Liver (tissue), 8 donors: ENCODE measurements at regions not wholly inside any gene's neighbourhood (a gene's known extent, or its start where the extent isn't known, plus 50 kb on each side); places are given as distances from the start of the nearest gene placed in this dataset.

Experiments used
- DNase-seq: peaks from one replicate; pipeline ENCODE4 v3.0.0-alpha.2; 2017; ENCODE audit warnings: low spot score
- H3K27ac ChIP-seq, 2 donors: one replicate each; pipeline ENCODE4 v1.7.0; 2013; ENCODE audit warnings: inconsistent platforms in 2 of 2, low read length in 2 of 2, control low read depth in 1 of 2, low read depth in 1 of 2, mild to moderate bottlenecking in 1 of 2
- H3K27me3 ChIP-seq, 4 donors: one replicate each; pipeline versions ENCODE4 v1.6.1 to v1.7.0; 2013; ENCODE audit warnings: low read length in 3 of 4, inconsistent platforms in 1 of 4, mild to moderate bottlenecking in 1 of 4, moderate library complexity in 1 of 4; ENCODE audit not compliant: control insufficient read depth in 4 of 4, insufficient read depth in 4 of 4
- H3K36me3 ChIP-seq, 4 donors: one replicate each; pipeline versions ENCODE4 v1.6.1 to v1.7.0; 2013; ENCODE audit warnings: low read length in 3 of 4, mild to moderate bottlenecking in 3 of 4, low read depth in 1 of 4, moderate library complexity in 1 of 4; ENCODE audit not compliant: control insufficient read depth in 4 of 4, insufficient read depth in 3 of 4
- H3K4me1 ChIP-seq, 4 donors: one replicate each; pipeline versions ENCODE4 v1.6.1 to v1.7.0; 2013; ENCODE audit warnings: low read length in 3 of 4, mild to moderate bottlenecking in 3 of 4, moderate library complexity in 1 of 4; ENCODE audit not compliant: control insufficient read depth in 4 of 4, insufficient read depth in 4 of 4
- H3K4me3 ChIP-seq, 3 donors: one replicate each; pipeline versions ENCODE4 v1.6.1 to v1.7.0; 2013; ENCODE audit warnings: low read length in 3 of 3, control low read depth in 1 of 3, low read depth in 1 of 3, mild to moderate bottlenecking in 1 of 3
- H3K9ac ChIP-seq, 2 donors: one replicate each; pipeline ENCODE4 v1.7.0; 2013; ENCODE audit warnings: low read length in 2 of 2, mild to moderate bottlenecking in 2 of 2, moderate library complexity in 2 of 2, control low read depth in 1 of 2, low read depth in 1 of 2
- H3K9me3 ChIP-seq, 4 donors: one replicate each; pipeline versions ENCODE4 v1.6.1 to v1.7.0; 2013; ENCODE audit warnings: low read length in 3 of 4; ENCODE audit not compliant: control insufficient read depth in 4 of 4
- EGR1 ChIP-seq, 2 donors: IDR thresholded peaks; 2 replicates each; pipeline ENCODE4 v1.6.1; 2016 to 2018; ENCODE audit warnings: antibody characterized with exemption in 2 of 2, low read depth in 2 of 2
- FOXA1 ChIP-seq: IDR thresholded peaks from 2 replicates; pipeline ENCODE4 v1.6.1; 2016; ENCODE audit warnings: antibody characterized with exemption
- FOXA2 ChIP-seq: IDR thresholded peaks from 2 replicates; pipeline ENCODE4 v1.6.1; 2016; ENCODE audit warnings: antibody characterized with exemption
- GABPA ChIP-seq, 2 donors: IDR thresholded peaks in 1 of 2; conservative IDR thresholded peaks in 1 of 2; 2 replicates each; pipeline ENCODE4 v1.6.1; 2016; ENCODE audit warnings: antibody characterized with exemption in 2 of 2, mild to moderate bottlenecking in 1 of 2, moderate library complexity in 1 of 2
- HNF4G ChIP-seq: IDR thresholded peaks from 2 replicates; pipeline ENCODE4 v1.6.1; 2016; ENCODE audit warnings: antibody characterized with exemption
- RAD21 ChIP-seq, 2 donors: IDR thresholded peaks; 2 replicates each; pipeline ENCODE4 v1.6.1; 2016; ENCODE audit warnings: antibody characterized with exemption in 2 of 2, mild to moderate bottlenecking in 2 of 2
- RXRA ChIP-seq, 2 donors: IDR thresholded peaks; 2 replicates each; pipeline ENCODE4 v1.6.1; 2017 to 2018; ENCODE audit warnings: antibody characterized with exemption in 2 of 2, mild to moderate bottlenecking in 1 of 2
- SP1 ChIP-seq: IDR thresholded peaks from 2 replicates; pipeline ENCODE4 v1.6.1; 2018; ENCODE audit warnings: antibody characterized with exemption, mild to moderate bottlenecking
- TAF1 ChIP-seq: conservative IDR thresholded peaks from 2 replicates; pipeline ENCODE4 v1.6.1; 2016; ENCODE audit warnings: antibody characterized with exemption, mild to moderate bottlenecking
- YY1 ChIP-seq: IDR thresholded peaks from 2 replicates; pipeline ENCODE4 v1.6.1; 2016; ENCODE audit warnings: antibody characterized with exemption, mild to moderate bottlenecking
- WGBS: extraction: QIAGEN DNeasy Blood & Tissue Kit; methylation state at CpG from one replicate; pipeline ENCODE4 v1.1.7; 2013; 5-methylcytosine and 5-hydroxymethylcytosine counted together
- TF ChIP-seq, protein P1 (sequence below): IDR thresholded peaks from 2 replicates; pipeline ENCODE4 v1.6.1; 2016; ENCODE audit warnings: antibody characterized with exemption
- TF ChIP-seq, protein P2 (sequence below): IDR thresholded peaks from 2 replicates; pipeline ENCODE4 v1.6.1; 2016; ENCODE audit warnings: antibody characterized with exemption
- TF ChIP-seq, protein P3 (sequence below): IDR thresholded peaks from 2 replicates; pipeline ENCODE4 v1.6.1; 2016; ENCODE audit warnings: antibody characterized with exemption
- TF ChIP-seq, protein P4 (sequence below): fragments of 150-350 bp; IDR thresholded peaks from 2 replicates; pipeline ENCODE4 v1.5.1; 2017; ENCODE audit warnings: improper control_type of control experiment, low read depth, low read length; ENCODE audit not compliant: missing input control
- donor health status: healthy.
- donor health status: healthy.
- donor health status: healthy.
- donor health status: healthy.
- donor health status: healthy.

DNA sequence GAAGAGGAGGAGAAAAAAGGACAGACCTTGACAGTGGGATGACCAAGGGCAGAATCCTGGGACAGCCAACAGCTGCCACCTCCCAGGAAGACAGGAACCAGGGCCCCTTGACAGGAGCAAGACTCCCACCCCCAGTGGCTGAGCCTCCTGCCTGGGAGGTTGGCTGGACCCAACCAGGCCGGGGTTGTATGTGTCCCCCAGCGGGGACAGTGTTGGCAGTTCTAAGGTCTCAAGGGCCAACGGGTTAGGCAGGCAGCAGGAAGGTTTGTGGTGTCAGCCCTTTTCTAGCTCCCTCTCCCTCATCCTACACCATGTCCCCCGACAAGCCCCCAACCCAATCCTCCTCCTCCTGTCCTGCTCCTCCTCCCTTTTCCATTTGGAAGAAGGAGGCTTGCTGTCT is 126.2 kb downstream of the MRM1 start (continued):
- TF ChIP-seq, protein P1, sequence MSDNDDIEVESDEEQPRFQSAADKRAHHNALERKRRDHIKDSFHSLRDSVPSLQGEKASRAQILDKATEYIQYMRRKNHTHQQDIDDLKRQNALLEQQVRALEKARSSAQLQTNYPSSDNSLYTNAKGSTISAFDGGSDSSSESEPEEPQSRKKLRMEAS = no peak
- TF ChIP-seq EGR1 (IDR thresholded peaks at IDR 0.05; ENCODE audit: low read depth in 2 of 2) (no peak), YY1 (no peak), FOXA2 (no peak), RAD21 (IDR thresholded peaks at IDR 0.05) (no peak), TAF1 (no peak)
- TF ChIP-seq, protein P2, sequence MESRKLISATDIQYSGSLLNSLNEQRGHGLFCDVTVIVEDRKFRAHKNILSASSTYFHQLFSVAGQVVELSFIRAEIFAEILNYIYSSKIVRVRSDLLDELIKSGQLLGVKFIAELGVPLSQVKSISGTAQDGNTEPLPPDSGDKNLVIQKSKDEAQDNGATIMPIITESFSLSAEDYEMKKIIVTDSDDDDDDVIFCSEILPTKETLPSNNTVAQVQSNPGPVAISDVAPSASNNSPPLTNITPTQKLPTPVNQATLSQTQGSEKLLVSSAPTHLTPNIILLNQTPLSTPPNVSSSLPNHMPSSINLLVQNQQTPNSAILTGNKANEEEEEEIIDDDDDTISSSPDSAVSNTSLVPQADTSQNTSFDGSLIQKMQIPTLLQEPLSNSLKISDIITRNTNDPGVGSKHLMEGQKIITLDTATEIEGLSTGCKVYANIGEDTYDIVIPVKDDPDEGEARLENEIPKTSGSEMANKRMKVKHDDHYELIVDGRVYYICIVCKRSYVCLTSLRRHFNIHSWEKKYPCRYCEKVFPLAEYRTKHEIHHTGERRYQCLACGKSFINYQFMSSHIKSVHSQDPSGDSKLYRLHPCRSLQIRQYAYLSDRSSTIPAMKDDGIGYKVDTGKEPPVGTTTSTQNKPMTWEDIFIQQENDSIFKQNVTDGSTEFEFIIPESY = no peak

DNA sequence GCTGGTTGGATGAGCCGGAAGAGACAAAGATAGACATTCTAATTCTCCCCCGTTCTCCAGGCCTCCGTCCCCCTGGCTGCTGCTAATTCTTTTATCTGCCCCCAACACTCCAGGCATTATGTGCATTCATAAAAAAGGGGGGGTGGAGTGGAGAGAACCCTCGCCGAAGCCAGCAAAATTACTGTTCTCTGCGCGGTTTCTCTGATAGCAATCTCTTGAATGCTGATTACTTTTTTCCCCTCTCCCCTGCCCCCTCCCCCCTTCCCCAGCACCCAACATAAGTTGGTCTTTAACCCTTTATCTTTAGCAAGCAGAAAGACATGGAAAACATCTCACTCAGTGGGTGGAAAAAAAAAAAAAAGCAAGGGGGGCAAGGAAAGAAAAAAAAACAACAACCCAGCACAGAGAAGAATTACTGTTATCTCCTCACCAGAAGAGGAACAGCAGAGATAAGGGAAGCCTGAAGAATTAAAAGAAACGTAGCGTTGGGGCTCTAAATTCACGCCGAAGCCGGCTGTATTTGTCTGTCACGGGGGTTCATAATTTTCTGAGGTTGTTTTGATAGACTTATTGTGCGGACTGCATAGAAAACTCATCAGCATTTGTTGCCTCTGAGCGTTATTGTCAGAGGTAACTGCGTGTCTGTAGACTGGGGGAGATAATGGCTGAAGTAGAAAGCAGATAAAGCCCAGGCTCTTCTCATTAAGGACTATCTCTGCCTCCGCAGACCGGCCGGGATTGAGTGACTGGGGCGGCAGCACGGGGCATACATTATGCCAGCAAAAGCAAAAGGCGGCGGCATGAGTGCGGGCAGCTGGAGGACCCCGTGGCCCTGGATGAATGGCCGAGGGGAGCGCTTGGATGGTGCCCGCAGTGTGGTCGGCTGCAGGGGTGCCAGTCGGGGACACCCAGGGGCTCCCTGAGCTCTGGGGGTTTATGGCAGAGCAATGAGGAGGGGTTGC is 126.9 kb downstream of the MRM1 start:
- WGBS = 25% methylated on average over 30 of the region's 30 CpGs
- H3K36me3 ChIP-seq = no peaks in the 10 kb centered on the region
- H3K4me3 ChIP-seq = no peak overlapping the region
- H3K9me3 ChIP-seq = no peaks in the 10 kb centered on the region
- no peaks in the 10 kb centered on the region for H3K4me1 ChIP-seq
- no peak for DNase-seq
- TF ChIP-seq TAF1 (no peak), RAD21 (IDR thresholded peaks at IDR 0.05) (no peak), GABPA (IDR thresholded peaks at IDR 0.05 in 1 of 2, conservative IDR thresholded peaks at IDR 0.05 in 1 of 2) (no peak), FOXA2 (no peak), SP1 (no peak), RXRA (IDR thresholded peaks at IDR 0.05) (no peak), HNF4G (no peak), FOXA1 (no peak)
- TF ChIP-seq, protein P3, sequence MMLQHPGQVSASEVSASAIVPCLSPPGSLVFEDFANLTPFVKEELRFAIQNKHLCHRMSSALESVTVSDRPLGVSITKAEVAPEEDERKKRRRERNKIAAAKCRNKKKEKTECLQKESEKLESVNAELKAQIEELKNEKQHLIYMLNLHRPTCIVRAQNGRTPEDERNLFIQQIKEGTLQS = no peak
- TF ChIP-seq, protein P4, sequence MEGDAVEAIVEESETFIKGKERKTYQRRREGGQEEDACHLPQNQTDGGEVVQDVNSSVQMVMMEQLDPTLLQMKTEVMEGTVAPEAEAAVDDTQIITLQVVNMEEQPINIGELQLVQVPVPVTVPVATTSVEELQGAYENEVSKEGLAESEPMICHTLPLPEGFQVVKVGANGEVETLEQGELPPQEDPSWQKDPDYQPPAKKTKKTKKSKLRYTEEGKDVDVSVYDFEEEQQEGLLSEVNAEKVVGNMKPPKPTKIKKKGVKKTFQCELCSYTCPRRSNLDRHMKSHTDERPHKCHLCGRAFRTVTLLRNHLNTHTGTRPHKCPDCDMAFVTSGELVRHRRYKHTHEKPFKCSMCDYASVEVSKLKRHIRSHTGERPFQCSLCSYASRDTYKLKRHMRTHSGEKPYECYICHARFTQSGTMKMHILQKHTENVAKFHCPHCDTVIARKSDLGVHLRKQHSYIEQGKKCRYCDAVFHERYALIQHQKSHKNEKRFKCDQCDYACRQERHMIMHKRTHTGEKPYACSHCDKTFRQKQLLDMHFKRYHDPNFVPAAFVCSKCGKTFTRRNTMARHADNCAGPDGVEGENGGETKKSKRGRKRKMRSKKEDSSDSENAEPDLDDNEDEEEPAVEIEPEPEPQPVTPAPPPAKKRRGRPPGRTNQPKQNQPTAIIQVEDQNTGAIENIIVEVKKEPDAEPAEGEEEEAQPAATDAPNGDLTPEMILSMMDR = no peak
- TF ChIP-seq, protein P2 = no peak
- H3K27me3 ChIP-seq = peaks cover 0 to 10% (median 2%) of the 10 kb centered on the region in 4 donors
- no peak overlapping the region for H3K9ac ChIP-seq
- no peak overlapping the region for H3K27ac ChIP-seq
